ENCODE measurements at regions not wholly inside any gene's neighbourhood (a gene's known extent, or its start where the extent isn't known, plus 50 kb on each side); places are given as distances from the start of the nearest gene placed in this dataset.

DNA sequence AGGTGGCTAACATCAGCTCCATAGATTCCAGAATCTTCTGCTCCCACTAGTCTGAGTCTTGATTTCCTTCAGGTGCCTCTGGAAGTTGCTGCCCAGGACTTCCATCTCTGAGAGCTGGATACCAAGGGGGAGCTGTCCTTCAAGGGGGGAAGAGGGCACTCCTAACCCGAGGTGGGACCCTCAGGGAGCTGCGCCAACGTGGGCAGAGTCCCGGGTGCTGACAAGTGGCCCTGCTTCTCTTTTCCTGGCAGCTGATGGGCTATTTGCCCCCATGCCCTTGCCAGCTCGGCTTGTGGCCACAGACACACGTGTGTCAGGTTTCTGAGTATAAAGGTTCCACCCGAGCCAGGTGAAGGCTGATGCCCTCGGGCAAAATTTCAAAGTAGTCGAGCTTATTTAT is 272.5 kb downstream of the TTC8 start:
- Histone ChIP-seq H4K8ac (ENCODE audit: extremely low read depth, insufficient read depth, low read length) (no peak overlapping the region), H3K4me3 (ENCODE audit: extremely low read depth in 1 of 4, insufficient read depth in 2 of 4, low read depth in 3 of 4, low read length in 4 of 4) (no peak overlapping the region), H2BK12ac (ENCODE audit: low read depth, low read length) (no peak overlapping the region), H3K27me3 (replicated peaks in 1 of 4; ENCODE audit: control insufficient read depth in 3 of 4, extremely low read depth in 1 of 4, insufficient read depth in 3 of 4, low read length in 3 of 4) (no peaks in the 10 kb centered on the region), H3K4me2 (ENCODE audit: insufficient read depth in 1 of 2, low read depth in 2 of 2, low read length in 2 of 2) (no peak overlapping the region), H3K79me1 (ENCODE audit: low read depth, low read length) (no peaks in the 10 kb centered on the region), H2AFZ (ENCODE audit: low read length) (no peak overlapping the region), H2BK15ac (ENCODE audit: low read length) (no peak overlapping the region), H2AK5ac (ENCODE audit: low read depth, low read length) (no peak overlapping the region), H3K27ac (ENCODE audit: low read depth, low read length) (no peak overlapping the region), H3K36me3 (ENCODE audit: control insufficient read depth in 2 of 4, insufficient read depth in 4 of 4, low read length in 3 of 4) (no peaks in the 10 kb centered on the region), H2BK20ac (ENCODE audit: low read length) (no peak overlapping the region), H4K5ac (ENCODE audit: insufficient read length, low read depth, low read length) (no peak overlapping the region), H3K56ac (replicated peaks; ENCODE audit: insufficient read length, low read depth, low read length) (no peak overlapping the region), H3K9me3 (ENCODE audit: insufficient read depth in 2 of 2, low read depth in 1 of 2, low read length in 1 of 2) (no peaks in the 10 kb centered on the region), H3K23me2 (ENCODE audit: low read depth, low read length) (no peaks in the 10 kb centered on the region; the same call in 1 of the 2 replicates), H3K9ac (replicated peaks in 1 of 4; ENCODE audit: extremely low read depth in 1 of 4, low read depth in 3 of 4, low read length in 3 of 4) (no peak overlapping the region), H2BK120ac (replicated peaks; ENCODE audit: low read depth, low read length) (no peak overlapping the region), H2BK5ac (ENCODE audit: low read depth, low read length) (no peak overlapping the region), H4K91ac (replicated peaks; ENCODE audit: insufficient read length, low read length) (no peak overlapping the region), H3K23ac (ENCODE audit: insufficient read length) (no peak overlapping the region), H3K4me1 (replicated peaks in 1 of 4; ENCODE audit: control insufficient read depth in 3 of 4, insufficient read depth in 4 of 4, low read length in 3 of 4) (no peaks in the 10 kb centered on the region), H3K18ac (ENCODE audit: extremely low read depth, low read length) (no peak overlapping the region), H3K14ac (ENCODE audit: insufficient read length) (no peak overlapping the region), H3K4ac (replicated peaks; ENCODE audit: insufficient read length, low read depth, low read length) (no peak overlapping the region), H3K79me2 (ENCODE audit: control insufficient read depth in 1 of 2, insufficient read depth in 2 of 2, low read length in 2 of 2) (no peaks in the 10 kb centered on the region), H4K20me1 (replicated peaks in 1 of 2; ENCODE audit: control insufficient read depth in 1 of 2, insufficient read depth in 2 of 2, low read length in 2 of 2) (no peaks in the 10 kb centered on the region)
- FAIRE-seq (no peak), DNase-seq (ENCODE audit: low read depth in 1 of 2, low spot score in 2 of 2) (no peak)
- POLR2A ChIA-PET (ENCODE audit: partially characterized antibody): no interaction called here
- CTCF ChIA-PET (ENCODE audit: partially characterized antibody): interaction anchor here (1.2 kb wide), 1 partner anchor 15 kb away, joined by 3 read pairs; no protein-coding TSS in a partner anchor
- 86% methylated on average over 7 of the region's 9 CpGs; no CpG with 5 or more reads in 1 of the 2 experiments for WGBS, 2 experiments (ENCODE audit: extremely low coverage in 1 of 2, insufficient coverage in 1 of 2, insufficient read length in 1 of 2, insufficient replicate concordance in 2 of 2, low coverage in 1 of 2, low lambda C conversion rate in 2 of 2, missing lambda C conversion rate in 1 of 2)
- TF ChIP-seq NRF1 (IDR thresholded peaks at IDR 0.05; ENCODE audit: low read depth, low read length) (no peak), EGR1 (IDR thresholded peaks at IDR 0.05; ENCODE audit: borderline replicate concordance, low read depth, low read length) (no peak), SP1 (IDR thresholded peaks at IDR 0.05; ENCODE audit: low read depth, low read length) (no peak), TAF7 (optimal IDR thresholded peaks at IDR 0.05; ENCODE audit: borderline replicate concordance, low read depth, low read length) (no peak), POU5F1 (IDR thresholded peaks at IDR 0.05; ENCODE audit: low read depth, low read length) (no peak), POLR2A (IDR thresholded peaks at IDR 0.05; ENCODE audit: control extremely low read depth in 1 of 2, low read depth in 2 of 2, low read length in 2 of 2) (no peak), MAFK (IDR thresholded peaks at IDR 0.05; ENCODE audit: low read depth, low read length) (no peak), EP300 (IDR thresholded peaks at IDR 0.05; ENCODE audit: borderline replicate concordance in 1 of 2, low read depth in 2 of 2, low read length in 2 of 2) (no peak), HDAC2 (IDR thresholded peaks at IDR 0.05; ENCODE audit: borderline replicate concordance in 1 of 2, low read depth in 2 of 2, low read length in 2 of 2) (no peak)

Measured in H1 (cell line).